H1 (cell line): ENCODE measurements at regions not wholly inside any gene's neighbourhood (a gene's known extent, or its start where the extent isn't known, plus 50 kb on each side); places are given as distances from the start of the nearest gene placed in this dataset.

Experiments
- CTCF ChIA-PET: fragments of 300-600 bp; sonication (Branson Sonifier 250); formaldehyde crosslinking; loops from one replicate; lab custom pipeline; 2021; ENCODE audit not compliant: partially characterized antibody; lab: Charles Lee
- POLR2A ChIA-PET: fragments of 300-600 bp; sonication (Branson Sonifier 250); formaldehyde crosslinking; loops from one replicate; lab custom pipeline; 2021; ENCODE audit warnings: inconsistent platforms; ENCODE audit not compliant: partially characterized antibody; lab: Charles Lee
- DNase-seq, 2 experiments: peaks; one replicate each; pipeline versions ENCODE4 v3.0.0 to v3.0.0-alpha.2; 2010 to 2022; ENCODE audit warnings: low spot score in 2 of 2, low read depth in 1 of 2, mixed read lengths in 1 of 2
- FAIRE-seq: peaks from 2 replicates; lab custom pipeline; 2011; peaks lifted over from hg19 to GRCh38; lab: Jason Lieb, UNC
- H2AFZ ChIP-seq: 2 replicates; pipeline ENCODE4 v1.8.1; 2012; ENCODE audit warnings: low read length, inconsistent platforms
- H2AK5ac ChIP-seq: 2 replicates; pipeline ENCODE4 v1.6.1; 2013; ENCODE audit warnings: low read depth, low read length
- H2BK120ac ChIP-seq: replicated peaks from 2 replicates; pipeline ENCODE3; 2013; ENCODE audit warnings: low read depth, low read length, inconsistent platforms
- H2BK12ac ChIP-seq: 2 replicates; pipeline ENCODE4 v1.6.1; 2013; ENCODE audit warnings: low read depth, low read length
- H2BK15ac ChIP-seq: 2 replicates; pipeline ENCODE4 v1.6.1; 2013; ENCODE audit warnings: low read length
- H2BK20ac ChIP-seq: 2 replicates; pipeline ENCODE4 v1.6.1; 2013; ENCODE audit warnings: low read length
- H2BK5ac ChIP-seq: 2 replicates; pipeline ENCODE4 v1.6.1; 2013; ENCODE audit warnings: low read depth, low read length
- H3K14ac ChIP-seq: 2 replicates; pipeline ENCODE4 v1.6.1; 2013; ENCODE audit warnings: inconsistent platforms; ENCODE audit not compliant: insufficient read length
- H3K18ac ChIP-seq: 2 replicates; pipeline ENCODE4 v1.6.1; 2013; ENCODE audit warnings: low read length; ENCODE audit errors: extremely low read depth
- H3K23ac ChIP-seq: 2 replicates; pipeline ENCODE4 v1.6.1; 2013; ENCODE audit warnings: inconsistent platforms; ENCODE audit not compliant: insufficient read length
- H3K23me2 ChIP-seq: 2 replicates; pipeline ENCODE4 v1.6.1; 2013; ENCODE audit warnings: low read depth, low read length
- H3K27ac ChIP-seq: 2 replicates; pipeline ENCODE4 v1.6.1; 2011; ENCODE audit warnings: low read depth, low read length, inconsistent platforms
- H3K27me3 ChIP-seq, 4 experiments: replicated peaks in 1 of 4; 1 replicate in 1 of 4; 2 replicates in 3 of 4; pipeline versions ENCODE4 v1.6.1 to v1.8.1; 2011 to 2013; ENCODE audit warnings: low read length in 3 of 4, mild to moderate bottlenecking in 3 of 4, inconsistent platforms in 2 of 4, mixed read lengths in 2 of 4, moderate library complexity in 1 of 4; ENCODE audit not compliant: control insufficient read depth in 3 of 4, insufficient read depth in 3 of 4; ENCODE audit errors: extremely low read depth in 1 of 4
- H3K36me3 ChIP-seq, 4 experiments: 2 replicates each; pipeline versions ENCODE4 v1.6.1 to v1.8.1; 2011 to 2013; ENCODE audit warnings: mild to moderate bottlenecking in 4 of 4, low read length in 3 of 4, moderate library complexity in 2 of 4, control low read depth in 1 of 4, inconsistent platforms in 1 of 4; ENCODE audit not compliant: insufficient read depth in 4 of 4, control insufficient read depth in 2 of 4
- H3K4ac ChIP-seq: replicated peaks from 2 replicates; pipeline ENCODE3; 2013; ENCODE audit warnings: low read length, low read depth, mixed read lengths, inconsistent platforms; ENCODE audit not compliant: insufficient read length
- H3K4me1 ChIP-seq, 4 experiments: replicated peaks in 1 of 4; 1 replicate in 1 of 4; 2 replicates in 3 of 4; pipeline versions ENCODE4 v1.6.1 to v1.8.1; 2011 to 2013; ENCODE audit warnings: low read length in 3 of 4, inconsistent platforms in 2 of 4, mixed read lengths in 1 of 4; ENCODE audit not compliant: insufficient read depth in 4 of 4, control insufficient read depth in 3 of 4
- H3K4me2 ChIP-seq, 2 experiments: 2 replicates each; pipeline versions ENCODE4 v1.6.1 to v1.8.1; 2011 to 2013; ENCODE audit warnings: low read depth in 2 of 2, low read length in 2 of 2, control low read depth in 1 of 2, inconsistent platforms in 1 of 2, mild to moderate bottlenecking in 1 of 2; ENCODE audit not compliant: insufficient read depth in 1 of 2
- H3K4me3 ChIP-seq, 4 experiments: fragments of 200-600, 300-600 bp in 1 of 4; sonication (generic), shearing (Covaris generic), sonication (Bioruptor Twin) in 1 of 4; 2 replicates each; pipeline versions ENCODE4 v1.5.1 to v1.8.1; 2011 to 2016; ENCODE audit warnings: low read length in 4 of 4, low read depth in 3 of 4, control low read depth in 2 of 4, inconsistent platforms in 2 of 4, mild to moderate bottlenecking in 2 of 4, mixed read lengths in 1 of 4, moderate library complexity in 1 of 4; ENCODE audit not compliant: insufficient read depth in 2 of 4; ENCODE audit errors: extremely low read depth in 1 of 4
- H3K56ac ChIP-seq: replicated peaks from 2 replicates; pipeline ENCODE3; 2013; ENCODE audit warnings: low read depth, mild to moderate bottlenecking, mixed read lengths, low read length, inconsistent platforms; ENCODE audit not compliant: insufficient read length
- H3K79me1 ChIP-seq: 2 replicates; pipeline ENCODE4 v1.6.1; 2013; ENCODE audit warnings: low read depth, low read length, control low read depth
- H3K79me2 ChIP-seq, 2 experiments: 2 replicates each; pipeline versions ENCODE4 v1.6.1 to v1.8.1; 2012 to 2013; ENCODE audit warnings: low read length in 2 of 2, mild to moderate bottlenecking in 2 of 2, inconsistent platforms in 1 of 2; ENCODE audit not compliant: insufficient read depth in 2 of 2, control insufficient read depth in 1 of 2
- H3K9ac ChIP-seq, 4 experiments: replicated peaks in 1 of 4; 1 replicate in 1 of 4; 2 replicates in 3 of 4; pipeline versions ENCODE4 v1.6.1 to v1.8.1; 2011 to 2013; ENCODE audit warnings: low read depth in 3 of 4, low read length in 3 of 4, control low read depth in 2 of 4, mild to moderate bottlenecking in 2 of 4, moderate library complexity in 2 of 4, inconsistent platforms in 1 of 4; ENCODE audit errors: extremely low read depth in 1 of 4
- H3K9me3 ChIP-seq, 2 experiments: 2 replicates each; pipeline versions ENCODE4 v1.6.1 to v1.8.1; 2012 to 2013; ENCODE audit warnings: mild to moderate bottlenecking in 2 of 2, moderate library complexity in 2 of 2, control low read depth in 1 of 2, inconsistent platforms in 1 of 2, low read depth in 1 of 2, low read length in 1 of 2, mixed read lengths in 1 of 2; ENCODE audit not compliant: insufficient read depth in 2 of 2
- H4K20me1 ChIP-seq, 2 experiments: replicated peaks in 1 of 2; 2 replicates each; pipeline versions ENCODE3 to v1.8.1; 2011 to 2013; ENCODE audit warnings: inconsistent platforms in 2 of 2, low read length in 2 of 2, mild to moderate bottlenecking in 1 of 2; ENCODE audit not compliant: insufficient read depth in 2 of 2, control insufficient read depth in 1 of 2
- H4K5ac ChIP-seq: 2 replicates; pipeline ENCODE4 v1.6.1; 2013; ENCODE audit warnings: low read length, low read depth, mixed read lengths, inconsistent platforms; ENCODE audit not compliant: insufficient read length
- H4K8ac ChIP-seq: 2 replicates; pipeline ENCODE4 v1.8.0; 2013; ENCODE audit warnings: mild to moderate bottlenecking, moderate library complexity, low read length, inconsistent platforms; ENCODE audit not compliant: insufficient read depth; ENCODE audit errors: extremely low read depth
- H4K91ac ChIP-seq: replicated peaks from 2 replicates; pipeline ENCODE3; 2013; ENCODE audit warnings: low read length, mixed read lengths, inconsistent platforms; ENCODE audit not compliant: insufficient read length
- BCL11A ChIP-seq, 2 experiments: IDR thresholded peaks; one replicate each; pipeline ENCODE4 v1.6.1; 2011; ENCODE audit warnings: low read depth in 2 of 2, low read length in 2 of 2, mild to moderate bottlenecking in 2 of 2
- CBX5 ChIP-seq: fragments of 300-800, 300-1000 bp; sonication (generic); IDR thresholded peaks from 2 replicates; pipeline ENCODE4 v1.7.1; 2016; ENCODE audit warnings: antibody characterized with exemption, low read length, low read depth
- EGR1 ChIP-seq: IDR thresholded peaks from 2 replicates; pipeline ENCODE4 v1.6.1; 2011; ENCODE audit warnings: low read depth, low read length, borderline replicate concordance
- EP300 ChIP-seq, 2 experiments: IDR thresholded peaks; 1 replicate in 1 of 2; 2 replicates in 1 of 2; pipeline ENCODE4 v1.6.1; 2011 to 2012; ENCODE audit warnings: low read depth in 2 of 2, low read length in 2 of 2, mild to moderate bottlenecking in 2 of 2, borderline replicate concordance in 1 of 2, inconsistent platforms in 1 of 2, moderate library complexity in 1 of 2
- EZH2 ChIP-seq: fragments of 200-600 bp; sonication (generic); IDR thresholded peaks from 2 replicates; pipeline ENCODE4 v1.7.1; 2012; ENCODE audit warnings: low read depth, mild to moderate bottlenecking, moderate library complexity, low read length, inconsistent platforms; ENCODE audit not compliant: severe bottlenecking
- HDAC6 ChIP-seq: IDR thresholded peaks from one replicate; pipeline ENCODE4 v1.7.1; 2012; ENCODE audit warnings: low read depth, mild to moderate bottlenecking, inconsistent platforms, low read length, moderate library complexity
- JUND ChIP-seq: IDR thresholded peaks from 2 replicates; pipeline ENCODE4 v1.6.1; 2011; ENCODE audit warnings: mild to moderate bottlenecking, improper control_type of control experiment, low read length
- KDM4A ChIP-seq: IDR thresholded peaks from one replicate; pipeline ENCODE4 v1.7.1; 2012; ENCODE audit warnings: low read depth, mild to moderate bottlenecking, moderate library complexity, low read length, inconsistent platforms; ENCODE audit not compliant: severe bottlenecking
- MAFK ChIP-seq: IDR thresholded peaks from 2 replicates; pipeline ENCODE4 v1.6.1; 2012; ENCODE audit warnings: low read depth, mild to moderate bottlenecking, improper control_type of control experiment, low read length
- NANOG ChIP-seq: IDR thresholded peaks from 2 replicates; pipeline ENCODE4 v1.6.1; 2011; ENCODE audit warnings: low read length, low read depth, mild to moderate bottlenecking, inconsistent platforms; ENCODE audit not compliant: insufficient read depth, poor library complexity, severe bottlenecking
- NRF1 ChIP-seq: IDR thresholded peaks from 2 replicates; pipeline ENCODE4 v1.6.1; 2011; ENCODE audit warnings: mild to moderate bottlenecking, low read depth, low read length, improper control_type of control experiment
- POLR2AphosphoS5 ChIP-seq: IDR thresholded peaks from 2 replicates; pipeline ENCODE4 v1.6.1; 2011; ENCODE audit warnings: low read depth, low read length
- RAD21 ChIP-seq, 2 experiments: IDR thresholded peaks in 1 of 2; conservative IDR thresholded peaks in 1 of 2; 2 replicates each; pipeline ENCODE4 v1.6.1; 2011; ENCODE audit warnings: low read depth in 2 of 2, low read length in 2 of 2, improper control_type of control experiment in 1 of 2, inconsistent platforms in 1 of 2, mild to moderate bottlenecking in 1 of 2, moderate library complexity in 1 of 2
- RXRA ChIP-seq: IDR thresholded peaks from 2 replicates; pipeline ENCODE4 v1.6.1; 2011; ENCODE audit warnings: low read depth, mild to moderate bottlenecking, low read length, moderate library complexity; ENCODE audit not compliant: insufficient read depth
- SP4 ChIP-seq: IDR thresholded peaks from 2 replicates; pipeline ENCODE4 v1.6.1; 2012; ENCODE audit warnings: low read length, inconsistent platforms
- WGBS, 2 experiments: shearing (Covaris generic) in 1 of 2; methylation state at CpG; one replicate each; pipeline versions ENCODE4 v1.1.6 to v1.1.7; 2013 to 2015; ENCODE audit warnings: low lambda C conversion rate in 2 of 2, mixed read lengths in 2 of 2, inconsistent platforms in 1 of 2, low coverage in 1 of 2, missing lambda C conversion rate in 1 of 2; ENCODE audit not compliant: insufficient replicate concordance in 2 of 2, insufficient coverage in 1 of 2, insufficient read length in 1 of 2; ENCODE audit errors: extremely low coverage in 1 of 2, missing lambda C conversion rate in 1 of 2; 5-methylcytosine and 5-hydroxymethylcytosine counted together

- no peak overlapping the region for H3K56ac ChIP-seq
- no peak overlapping the region for H2BK20ac ChIP-seq
- FAIRE-seq = no peak
- H2BK120ac ChIP-seq = no peak overlapping the region
- no peak overlapping the region for H3K27ac ChIP-seq
- CTCF ChIA-PET = interaction anchor here (0.6 to 0.7 kb wide), 2 partner anchors 83 to 985 kb away, joined by 3 read pairs; no protein-coding TSS in a partner anchor
- no peak overlapping the region for H3K18ac ChIP-seq
- H2AFZ ChIP-seq = no peak overlapping the region
- H3K23ac ChIP-seq = no peak overlapping the region
- no peak overlapping the region for H3K14ac ChIP-seq
- no peaks in the 10 kb centered on the region for H3K4me1 ChIP-seq
- H4K91ac ChIP-seq = no peak overlapping the region
- no peak overlapping the region for H2BK12ac ChIP-seq
- no peak overlapping the region for H2BK5ac ChIP-seq
- H3K27me3 ChIP-seq = no peaks in the 10 kb centered on the region
- H3K9me3 ChIP-seq = peaks cover 11 to 13% of the 10 kb centered on the region in 2 experiments; a peak in 3 of 4 replicates
- H3K23me2 ChIP-seq = no peaks in the 10 kb centered on the region
- no peak overlapping the region for H3K4me3 ChIP-seq
- DNase-seq = no peak
- WGBS, 2 experiments = 91% methylated on average over 5 of the region's 5 CpGs; no CpG with 5 or more reads in 1 of the 2 experiments
- no peak overlapping the region for H4K5ac ChIP-seq
- TF ChIP-seq KDM4A (no peak), EP300 (IDR thresholded peaks at IDR 0.05; ENCODE audit: borderline replicate concordance in 1 of 2, low read depth in 2 of 2, low read length in 2 of 2) (no peak), MAFK (no peak), RXRA (no peak), JUND (no peak), HDAC6 (no peak), CBX5 (no peak), NANOG (no peak), NRF1 (no peak), EZH2 (no peak), SP4 (no peak), EGR1 (no peak), BCL11A (IDR thresholded peaks at IDR 0.05; ENCODE audit: low read depth in 2 of 2, low read length in 2 of 2) (no peak), POLR2AphosphoS5 (no peak), RAD21 (IDR thresholded peaks at IDR 0.05 in 1 of 2, conservative IDR thresholded peaks at IDR 0.05 in 1 of 2; ENCODE audit: low read depth in 2 of 2, low read length in 2 of 2) (no peak)
- no peak overlapping the region for H3K4ac ChIP-seq
- no peak overlapping the region for H2BK15ac ChIP-seq
- POLR2A ChIA-PET = no interaction called here
- no peaks in the 10 kb centered on the region for H4K20me1 ChIP-seq
- H3K4me2 ChIP-seq = no peak overlapping the region
- no peaks in the 10 kb centered on the region for H3K36me3 ChIP-seq
- no peak overlapping the region for H3K9ac ChIP-seq
- H2AK5ac ChIP-seq = no peak overlapping the region
- no peak overlapping the region for H4K8ac ChIP-seq
- no peaks in the 10 kb centered on the region for H3K79me2 ChIP-seq
- H3K79me1 ChIP-seq = no peaks in the 10 kb centered on the region
These were observed 83.5 kb upstream of the IRX5 start for GRCh38 chr16:54847207-54847606.
